ENCODE measurements at regions not wholly inside any gene's neighbourhood (a gene's known extent, or its start where the extent isn't known, plus 50 kb on each side); places are given as distances from the start of the nearest gene placed in this dataset.

DNA sequence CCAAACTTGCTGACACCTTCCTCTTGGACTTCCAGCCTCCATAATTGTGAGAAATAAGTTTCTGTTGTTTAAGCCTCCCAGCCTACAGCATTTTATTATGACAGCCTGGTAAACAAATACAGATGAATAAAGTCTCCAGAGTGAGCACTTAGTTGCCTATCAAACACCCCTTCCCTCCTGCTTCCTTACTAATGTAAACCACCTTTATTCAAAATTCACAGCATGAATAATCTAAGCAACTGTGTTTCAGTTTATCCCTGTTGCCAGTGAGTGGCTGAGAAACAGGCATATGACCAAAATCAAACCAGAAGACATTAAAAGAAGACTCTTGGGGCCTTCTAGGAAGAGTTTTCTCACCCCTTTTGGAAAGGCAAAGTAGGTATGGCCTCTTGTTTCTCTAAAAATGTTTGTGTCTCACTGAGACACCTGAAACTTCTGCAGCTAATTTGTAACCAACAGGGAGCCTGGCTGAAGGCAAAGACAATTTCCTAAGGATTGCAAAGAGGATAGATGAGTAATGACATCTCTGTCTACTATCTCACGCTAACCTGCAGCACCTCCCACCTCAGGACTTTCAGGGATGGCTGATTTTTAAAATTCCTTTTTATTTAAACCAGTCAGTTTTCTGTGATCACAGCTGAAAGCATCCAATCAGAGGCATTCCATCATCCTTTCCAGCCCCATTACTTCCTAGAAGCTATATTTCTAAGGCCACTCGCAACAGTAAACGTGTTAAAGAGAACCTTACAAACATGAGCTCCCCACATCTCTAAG, 61.4 kb upstream of the LRRC55 start:
- no peaks in the 10 kb centered on the region for H3K36me3 ChIP-seq (replicated peaks in 1 of 2; ENCODE audit: control insufficient read depth in 1 of 2, insufficient read depth in 2 of 2, low read length in 2 of 2)
- no peaks in the 10 kb centered on the region for H3K4me1 ChIP-seq (ENCODE audit: control insufficient read depth in 1 of 2, insufficient read depth in 2 of 2, low read length in 2 of 2)
- H3K9me3 ChIP-seq (replicated peaks in 1 of 2; ENCODE audit: control insufficient read depth in 1 of 2, insufficient read depth in 1 of 2, low read length in 2 of 2) = no peaks in the 10 kb centered on the region
- intact Hi-C loops (cut with micrococcal nuclease) = no loop called here
- H3K4me3 ChIP-seq (replicated peaks in 1 of 3; ENCODE audit: low read depth in 2 of 3, low read length in 3 of 3) = no peak overlapping the region
- Mint-ChIP-seq H3K27me3 (ENCODE audit: low read depth in 3 of 3) (peaks cover 22 to 33% (median 24%) of the 10 kb centered on the region in 3 donors), H3K4me3 (no peak overlapping the region), H3K36me3 (no peaks in the 10 kb centered on the region), H3K27ac (no peak overlapping the region), H3K4me1 (no peaks in the 10 kb centered on the region), H3K9me3 (peaks cover 0 to 5% (median 0%) of the 10 kb centered on the region in 7 donors)
- no peak overlapping the region for H2AFZ ChIP-seq (ENCODE audit: insufficient read depth, low read depth, low read length, poor library complexity, severe bottlenecking)
- no peak overlapping the region for H3K4me2 ChIP-seq (replicated peaks; ENCODE audit: extremely low read depth, low read length, poor library complexity, severe bottlenecking)
- no peaks in the 10 kb centered on the region for H4K20me1 ChIP-seq (ENCODE audit: insufficient read depth, low read length)
- no peak overlapping the region for H3K27ac ChIP-seq (ENCODE audit: low read depth in 1 of 2, low read length in 2 of 2)
- WGBS (ENCODE audit: insufficient coverage) = 100% methylated on average over 1 of the region's 3 CpGs
- no peak overlapping the region for H3K9ac ChIP-seq (ENCODE audit: insufficient read depth, low read length, poor library complexity, severe bottlenecking)
- no peak for DNase-seq
- no peaks in the 10 kb centered on the region for H3K79me2 ChIP-seq (ENCODE audit: insufficient read depth, low read length)
- TF ChIP-seq, protein P1, sequence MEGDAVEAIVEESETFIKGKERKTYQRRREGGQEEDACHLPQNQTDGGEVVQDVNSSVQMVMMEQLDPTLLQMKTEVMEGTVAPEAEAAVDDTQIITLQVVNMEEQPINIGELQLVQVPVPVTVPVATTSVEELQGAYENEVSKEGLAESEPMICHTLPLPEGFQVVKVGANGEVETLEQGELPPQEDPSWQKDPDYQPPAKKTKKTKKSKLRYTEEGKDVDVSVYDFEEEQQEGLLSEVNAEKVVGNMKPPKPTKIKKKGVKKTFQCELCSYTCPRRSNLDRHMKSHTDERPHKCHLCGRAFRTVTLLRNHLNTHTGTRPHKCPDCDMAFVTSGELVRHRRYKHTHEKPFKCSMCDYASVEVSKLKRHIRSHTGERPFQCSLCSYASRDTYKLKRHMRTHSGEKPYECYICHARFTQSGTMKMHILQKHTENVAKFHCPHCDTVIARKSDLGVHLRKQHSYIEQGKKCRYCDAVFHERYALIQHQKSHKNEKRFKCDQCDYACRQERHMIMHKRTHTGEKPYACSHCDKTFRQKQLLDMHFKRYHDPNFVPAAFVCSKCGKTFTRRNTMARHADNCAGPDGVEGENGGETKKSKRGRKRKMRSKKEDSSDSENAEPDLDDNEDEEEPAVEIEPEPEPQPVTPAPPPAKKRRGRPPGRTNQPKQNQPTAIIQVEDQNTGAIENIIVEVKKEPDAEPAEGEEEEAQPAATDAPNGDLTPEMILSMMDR (IDR thresholded peaks at IDR 0.05) = no peak
- H3K27me3 ChIP-seq (ENCODE audit: control insufficient read depth in 2 of 2, insufficient read depth in 2 of 2, low read length in 2 of 2) = peaks cover 12 to 23% of the 10 kb centered on the region in 2 donors

DNA sequence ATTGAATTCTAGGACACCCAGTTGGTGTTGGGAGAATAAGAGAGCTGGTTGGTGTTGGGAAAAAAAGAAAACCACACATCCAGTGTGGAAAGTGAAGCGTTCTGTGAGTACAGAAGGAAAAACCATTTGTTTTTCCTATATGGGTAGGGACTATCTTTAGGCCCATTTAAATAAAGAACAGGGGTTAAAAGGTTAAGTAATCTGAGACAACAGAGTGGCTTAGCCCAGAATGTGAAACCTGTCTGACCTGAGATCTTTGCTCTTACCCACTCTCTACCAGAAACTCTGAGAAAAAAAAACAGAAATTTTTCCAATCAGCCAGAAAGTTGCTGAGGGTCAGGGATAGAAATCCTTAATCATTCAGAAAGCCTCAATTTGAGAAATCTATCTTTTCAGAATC, 59.8 kb upstream of the LRRC55 start:
- Histone ChIP-seq H2AFZ (ENCODE audit: insufficient read depth, low read depth, low read length, poor library complexity, severe bottlenecking) (no peak overlapping the region), H3K9me3 (replicated peaks in 1 of 2; ENCODE audit: control insufficient read depth in 1 of 2, insufficient read depth in 1 of 2, low read length in 2 of 2) (no peaks in the 10 kb centered on the region), H3K79me2 (ENCODE audit: insufficient read depth, low read length) (no peaks in the 10 kb centered on the region), H3K27me3 (ENCODE audit: control insufficient read depth in 2 of 2, insufficient read depth in 2 of 2, low read length in 2 of 2) (peaks cover 13 to 27% of the 10 kb centered on the region in 2 donors), H3K9ac (ENCODE audit: insufficient read depth, low read length, poor library complexity, severe bottlenecking) (no peak overlapping the region), H3K4me1 (ENCODE audit: control insufficient read depth in 1 of 2, insufficient read depth in 2 of 2, low read length in 2 of 2) (no peaks in the 10 kb centered on the region), H3K4me2 (replicated peaks; ENCODE audit: extremely low read depth, low read length, poor library complexity, severe bottlenecking) (no peak overlapping the region), H3K27ac (ENCODE audit: low read depth in 1 of 2, low read length in 2 of 2) (no peak overlapping the region), H4K20me1 (ENCODE audit: insufficient read depth, low read length) (no peaks in the 10 kb centered on the region), H3K4me3 (replicated peaks in 1 of 3; ENCODE audit: low read depth in 2 of 3, low read length in 3 of 3) (no peak overlapping the region), H3K36me3 (replicated peaks in 1 of 2; ENCODE audit: control insufficient read depth in 1 of 2, insufficient read depth in 2 of 2, low read length in 2 of 2) (no peaks in the 10 kb centered on the region)
- intact Hi-C loops (cut with micrococcal nuclease) = no loop called here
- no peaks in the 10 kb centered on the region for H3K36me3 Mint-ChIP-seq
- H3K9me3 Mint-ChIP-seq = peaks cover 0 to 2% (median 0%) of the 10 kb centered on the region in 7 donors
- no peak for DNase-seq
- peaks cover 27 to 37% (median 30%) of the 10 kb centered on the region in 3 donors for H3K27me3 Mint-ChIP-seq (ENCODE audit: low read depth in 3 of 3)
- WGBS (ENCODE audit: insufficient coverage) = no CpG with 5 or more reads among the region's 1 CpG
- no peak overlapping the region for H3K4me3 Mint-ChIP-seq
- H3K27ac Mint-ChIP-seq = no peak overlapping the region
- H3K4me1 Mint-ChIP-seq = no peaks in the 10 kb centered on the region
- TF ChIP-seq, protein P1 (IDR thresholded peaks at IDR 0.05) = no peak
